GM18505 (cell line): ENCODE measurements at regions not wholly inside any gene's neighbourhood (a gene's known extent, or its start where the extent isn't known, plus 50 kb on each side); places are given as distances from the start of the nearest gene placed in this dataset.

Experiments
- ATAC-seq: cut with Tn5 transposase; IDR thresholded peaks from one replicate; pipeline ENCODE4 v1.9.1; 2021; ENCODE audit not compliant: unreplicated experiment
- POLR2A ChIP-seq: IDR thresholded peaks from 4 replicates; pipeline ENCODE4 v1.6.1; 2011; ENCODE audit warnings: borderline replicate concordance; ENCODE audit not compliant: insufficient read depth, insufficient read length; ENCODE audit errors: extremely low read depth

- no peak for TF ChIP-seq POLR2A
- ATAC-seq: no peak
Observed at GRCh38 chr15:35139822-35140221, 54.7 kb upstream of the NANOGP8 start.

GRCh38 chr15:35137190-35137574 lies 52.1 kb upstream of the NANOGP8 start:
- ATAC-seq: no peak
- TF ChIP-seq POLR2A: no peak

- ATAC-seq: peak; percentile 99
- no peak for TF ChIP-seq POLR2A
Observed at GRCh38 chr15:35136321-35137189, 51.5 kb upstream of the NANOGP8 start.
